Esophagus squamous epithelium (tissue), 5 donors: ENCODE measurements at regions not wholly inside any gene's neighbourhood (a gene's known extent, or its start where the extent isn't known, plus 50 kb on each side); places are given as distances from the start of the nearest gene placed in this dataset.
"Not testable (repeated sequence)": the region's sequence is repeated elsewhere in the genome, so short reads cannot be mapped to it uniquely, and the experiment has no call there.

Source experiments
- DNase-seq: peaks from one replicate; lab custom pipeline; 2025; lab: John Stamatoyannopoulos, UW
- H3K27ac ChIP-seq, 4 donors: fragments of 200-600 bp; sonication (generic); one replicate each; pipeline ENCODE4 v1.5.1; 2016 to 2019; ENCODE audit warnings: mild to moderate bottlenecking in 1 of 4
- H3K27me3 ChIP-seq, 4 donors: fragments of 200-600 bp; sonication (generic); 1 replicate in 3 of 4; 2 replicates in 1 of 4; pipeline versions ENCODE4 v1.5.1 to v1.6.0; 2017 to 2021; ENCODE audit warnings: antibody characterized with exemption in 1 of 4
- H3K36me3 ChIP-seq, 3 donors: fragments of 200-600 bp; sonication (generic); one replicate each; pipeline ENCODE4 v1.5.1; 2016 to 2019
- H3K4me1 ChIP-seq, 3 donors: fragments of 200-600 bp; sonication (generic); one replicate each; pipeline ENCODE4 v1.5.1; 2017 to 2019
- H3K4me3 ChIP-seq, 4 donors: fragments of 200-600 bp; sonication (generic); 1 replicate in 3 of 4; 2 replicates in 1 of 4; pipeline ENCODE4 v1.5.1; 2016 to 2019; ENCODE audit warnings: mild to moderate bottlenecking in 2 of 4, moderate library complexity in 1 of 4
- H3K9me3 ChIP-seq, 3 donors: fragments of 200-600 bp; sonication (generic); one replicate each; pipeline ENCODE4 v1.5.1; 2016 to 2019
- POLR2A ChIP-seq, 4 donors: fragments of 450-650 bp; IDR thresholded peaks; one replicate each; pipeline ENCODE4 v1.6.1; 2017; ENCODE audit warnings: antibody characterized with exemption in 4 of 4, mild to moderate bottlenecking in 4 of 4, moderate library complexity in 3 of 4
- WGBS, 2 donors: methylation state at CpG; one replicate each; pipeline ENCODE4 v1.1.5; 2018; 5-methylcytosine and 5-hydroxymethylcytosine counted together
- intact Hi-C: fragments of 100-400 bp; cut with DNase I; formaldehyde crosslinking; loops from one replicate; pipeline ENCODE4 v1.15.0; 2022
- TF ChIP-seq, protein P1 (sequence below), 6 experiments: fragments of 450-650 bp in 4 of 6; fragments of 200-600 bp in 2 of 6; sonication (generic) in 2 of 6; IDR thresholded peaks; one replicate each; pipeline ENCODE4 v1.5.1; 2016 to 2019; ENCODE audit warnings: antibody characterized with exemption in 6 of 6, mild to moderate bottlenecking in 4 of 6, moderate library complexity in 4 of 6
- donor health status: DM: yes; HTN: yes; CAD: no.

DNA sequence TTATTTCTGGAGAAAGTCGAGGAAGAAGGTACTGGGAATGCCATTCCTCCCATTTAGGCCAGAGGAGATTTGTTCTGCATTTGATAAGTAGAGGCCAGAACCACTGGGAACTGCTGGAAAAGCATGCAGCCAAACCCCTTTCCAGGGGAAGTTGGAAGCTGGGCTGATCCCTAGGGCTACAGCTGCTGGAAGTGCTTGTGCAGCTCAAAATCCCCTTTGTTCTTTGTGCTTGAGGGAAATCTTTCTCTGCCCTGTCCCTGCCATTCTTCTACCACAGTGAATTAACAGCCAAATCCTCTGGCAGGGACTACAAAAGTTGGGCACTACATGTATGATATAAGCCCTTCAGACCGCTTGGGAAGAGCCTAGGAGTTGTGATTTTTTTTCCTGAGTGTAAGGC lies 734.1 kb downstream of the LRRIQ3 start:
- DNase-seq = no peak
- WGBS, 2 donors = 32 to 65% methylated on average over 2 of the region's 2 CpGs
- intact Hi-C loops = no loop called here
- Histone ChIP-seq H3K4me1 (no peaks in the 10 kb centered on the region), H3K27me3 (no peaks in the 10 kb centered on the region), H3K27ac (no peak overlapping the region), H3K36me3 (no peaks in the 10 kb centered on the region), H3K9me3 (no peaks in the 10 kb centered on the region), H3K4me3 (no peak overlapping the region)
- no peak for TF ChIP-seq POLR2A (IDR thresholded peaks at IDR 0.05)
- TF ChIP-seq, protein P1, sequence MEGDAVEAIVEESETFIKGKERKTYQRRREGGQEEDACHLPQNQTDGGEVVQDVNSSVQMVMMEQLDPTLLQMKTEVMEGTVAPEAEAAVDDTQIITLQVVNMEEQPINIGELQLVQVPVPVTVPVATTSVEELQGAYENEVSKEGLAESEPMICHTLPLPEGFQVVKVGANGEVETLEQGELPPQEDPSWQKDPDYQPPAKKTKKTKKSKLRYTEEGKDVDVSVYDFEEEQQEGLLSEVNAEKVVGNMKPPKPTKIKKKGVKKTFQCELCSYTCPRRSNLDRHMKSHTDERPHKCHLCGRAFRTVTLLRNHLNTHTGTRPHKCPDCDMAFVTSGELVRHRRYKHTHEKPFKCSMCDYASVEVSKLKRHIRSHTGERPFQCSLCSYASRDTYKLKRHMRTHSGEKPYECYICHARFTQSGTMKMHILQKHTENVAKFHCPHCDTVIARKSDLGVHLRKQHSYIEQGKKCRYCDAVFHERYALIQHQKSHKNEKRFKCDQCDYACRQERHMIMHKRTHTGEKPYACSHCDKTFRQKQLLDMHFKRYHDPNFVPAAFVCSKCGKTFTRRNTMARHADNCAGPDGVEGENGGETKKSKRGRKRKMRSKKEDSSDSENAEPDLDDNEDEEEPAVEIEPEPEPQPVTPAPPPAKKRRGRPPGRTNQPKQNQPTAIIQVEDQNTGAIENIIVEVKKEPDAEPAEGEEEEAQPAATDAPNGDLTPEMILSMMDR (IDR thresholded peaks at IDR 0.05) = no peak

DNA sequence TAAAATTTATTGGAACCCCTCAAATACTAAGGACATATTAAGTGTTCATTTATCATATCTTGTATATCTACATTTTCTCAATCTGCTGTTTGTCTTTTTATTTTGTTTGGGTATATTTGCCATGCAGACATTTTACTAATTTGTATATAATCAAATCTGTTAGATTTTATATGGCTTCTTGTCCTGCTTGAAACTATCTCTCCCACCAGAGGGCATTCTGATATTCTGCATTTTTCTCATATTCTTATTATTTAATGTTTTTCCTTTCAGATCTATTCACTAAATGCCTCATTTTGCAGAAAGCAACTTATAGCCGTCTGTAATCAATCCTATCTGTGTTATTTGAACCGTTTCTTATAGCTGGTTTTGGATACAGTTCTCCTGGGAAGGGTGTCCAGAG lies 745.5 kb downstream of the LRRIQ3 start:
- DNase-seq = no peak
- intact Hi-C loops = no loop called here
- no peak overlapping the region for H3K4me3 ChIP-seq
- H3K4me1 ChIP-seq = no peaks in the 10 kb centered on the region
- WGBS, 2 donors = 19 to 23% methylated on average over 2 of the region's 2 CpGs
- H3K27ac ChIP-seq = no peak overlapping the region
- H3K27me3 ChIP-seq = no peaks in the 10 kb centered on the region
- no peaks in the 10 kb centered on the region for H3K36me3 ChIP-seq
- H3K9me3 ChIP-seq = no peaks in the 10 kb centered on the region
- TF ChIP-seq, protein P1 (IDR thresholded peaks at IDR 0.05) = no peak
- no peak for TF ChIP-seq POLR2A (IDR thresholded peaks at IDR 0.05)

DNA sequence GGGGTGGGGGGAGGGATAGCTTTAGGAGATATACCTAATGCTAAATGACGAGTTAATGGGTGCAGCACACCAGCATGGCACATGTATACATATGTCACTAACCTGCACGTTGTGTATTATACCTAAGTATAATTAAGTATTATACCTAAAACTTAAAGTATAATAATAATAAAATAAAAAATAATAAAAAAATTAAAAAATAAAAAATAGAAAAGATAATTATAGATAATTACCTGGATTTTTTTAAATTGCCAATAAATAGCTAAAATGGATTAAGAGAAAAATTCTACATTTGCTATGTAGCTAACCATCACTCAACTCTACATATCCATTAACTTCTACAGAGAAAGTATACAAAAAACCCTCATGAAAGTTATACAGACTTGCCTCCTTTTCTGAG lies 747.3 kb downstream of the LRRIQ3 start:
- H3K36me3 ChIP-seq, DNase-seq, H3K27ac ChIP-seq, H3K27me3 ChIP-seq, intact Hi-C loops, H3K4me3 ChIP-seq, H3K4me1 ChIP-seq, H3K9me3 ChIP-seq: not testable (repeated sequence)
- 75 to 89% methylated on average over 2 of the region's 2 CpGs for WGBS, 2 donors

DNA sequence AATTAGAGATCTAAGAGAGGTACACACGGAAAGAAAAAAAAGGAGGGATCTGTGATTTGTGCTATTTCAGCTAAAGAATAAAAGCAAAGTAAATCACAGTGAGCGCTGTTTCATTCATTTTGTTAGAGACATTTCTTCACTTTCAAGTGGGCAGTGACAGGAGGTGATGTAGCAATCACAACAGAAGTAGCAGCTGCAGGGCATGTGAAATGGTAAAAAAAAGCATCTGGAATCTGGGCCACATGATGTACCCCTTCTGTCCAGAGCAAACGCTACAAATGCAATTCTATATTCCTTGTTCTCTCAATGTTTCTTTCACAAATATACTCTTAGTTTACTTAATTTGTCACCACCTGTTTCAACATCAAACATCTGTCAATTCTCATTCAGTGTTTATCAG lies 786.5 kb downstream of the LRRIQ3 start:
- intact Hi-C loops = no loop called here
- DNase-seq = no peak
- TF ChIP-seq, protein P1 (IDR thresholded peaks at IDR 0.05) = no peak
- TF ChIP-seq POLR2A (IDR thresholded peaks at IDR 0.05) = no peak
- Histone ChIP-seq H3K36me3 (no peaks in the 10 kb centered on the region), H3K4me3 (no peak overlapping the region), H3K9me3 (no peaks in the 10 kb centered on the region), H3K27me3 (no peaks in the 10 kb centered on the region), H3K4me1 (no peaks in the 10 kb centered on the region), H3K27ac (no peak overlapping the region)
- 51 to 68% methylated on average over 3 of the region's 3 CpGs for WGBS, 2 donors

DNA sequence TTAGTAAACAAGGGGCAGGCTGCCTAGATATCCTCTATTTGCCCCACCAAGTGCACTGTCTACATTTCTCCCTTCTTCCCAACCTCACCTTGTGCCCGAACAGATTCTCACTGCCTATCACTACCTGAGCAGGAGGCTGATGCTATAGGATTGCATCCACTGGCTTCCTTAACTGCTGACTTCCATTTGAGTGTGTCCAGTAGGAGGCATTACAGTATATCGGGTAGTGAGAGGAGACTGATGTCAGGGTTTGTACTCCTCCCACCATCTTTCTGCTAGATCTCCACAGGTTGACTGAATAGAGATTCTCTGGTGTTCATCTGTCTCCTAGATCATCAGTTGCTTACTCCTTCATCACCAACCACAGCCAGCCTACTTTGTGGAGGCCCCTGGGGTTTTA lies 796.3 kb downstream of the LRRIQ3 start:
- no peak overlapping the region for H3K4me3 ChIP-seq
- no peaks in the 10 kb centered on the region for H3K36me3 ChIP-seq
- H3K9me3 ChIP-seq = no peaks in the 10 kb centered on the region
- H3K27ac ChIP-seq = no peak overlapping the region
- no peaks in the 10 kb centered on the region for H3K27me3 ChIP-seq
- H3K4me1 ChIP-seq = no peaks in the 10 kb centered on the region
- DNase-seq = no peak
- intact Hi-C loops = no loop called here
- TF ChIP-seq, protein P1 (IDR thresholded peaks at IDR 0.05) = no peak
- no peak for TF ChIP-seq POLR2A (IDR thresholded peaks at IDR 0.05)
- 68 to 74% methylated on average over 2 of the region's 2 CpGs for WGBS, 2 donors

DNA sequence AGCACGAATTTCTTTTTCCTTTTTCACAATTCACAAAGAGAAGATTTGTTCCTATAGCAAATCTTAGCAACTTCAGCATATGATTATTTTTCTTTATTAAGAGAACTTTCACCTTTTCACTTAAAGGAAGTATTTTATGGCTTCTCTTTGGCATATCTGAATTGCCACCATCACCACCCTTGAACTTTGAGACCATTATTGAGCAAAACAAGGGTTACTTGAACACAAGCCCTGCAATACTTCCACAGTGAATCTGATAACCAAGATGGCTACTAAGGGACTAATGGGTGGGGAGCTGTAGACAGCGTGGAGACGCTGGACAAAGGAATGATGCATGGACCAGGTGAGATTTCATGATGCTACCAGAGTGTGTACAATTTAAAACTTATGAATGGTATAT lies 815.0 kb downstream of the LRRIQ3 start:
- H3K4me1 ChIP-seq = no peaks in the 10 kb centered on the region
- 65% methylated on average over 3 of the region's 3 CpGs for WGBS, 2 donors
- no peak for DNase-seq
- no peaks in the 10 kb centered on the region for H3K36me3 ChIP-seq
- no peaks in the 10 kb centered on the region for H3K9me3 ChIP-seq
- intact Hi-C loops = no loop called here
- H3K4me3 ChIP-seq = no peak overlapping the region
- TF ChIP-seq, protein P1 (IDR thresholded peaks at IDR 0.05) = no peak
- no peak for TF ChIP-seq POLR2A (IDR thresholded peaks at IDR 0.05)
- no peak overlapping the region for H3K27ac ChIP-seq
- no peaks in the 10 kb centered on the region for H3K27me3 ChIP-seq
